Heart left ventricle (tissue), 16 donors: ENCODE measurements at regions not wholly inside any gene's neighbourhood (a gene's known extent, or its start where the extent isn't known, plus 50 kb on each side); places are given as distances from the start of the nearest gene placed in this dataset.

Source experiments
- ATAC-seq, 4 donors: fragments of 200-7000 bp; cut with Tn5 transposase; one replicate each; pipeline ENCODE4 v1.9.1; 2020 to 2022; ENCODE audit warnings: moderate library complexity in 4 of 4, mild to moderate bottlenecking in 3 of 4, moderate number of reproducible peaks in 1 of 4
- DNase-seq, 5 donors: peaks; one replicate each; pipeline ENCODE4 v3.0.0-alpha.2; 2020
- H3K27ac ChIP-seq, 12 donors: fragments of 200-600 bp; sonication (generic) in 4 of 12; one replicate each; pipeline versions ENCODE4 v1.5.0 to v1.8.0; 2016 to 2022; ENCODE audit warnings: mild to moderate bottlenecking in 2 of 12
- H3K27me3 ChIP-seq, 9 donors: fragments of 200-600 bp; sonication (generic) in 2 of 9; one replicate each; pipeline versions ENCODE4 v1.5.1 to v1.8.0; 2016 to 2022; ENCODE audit warnings: mild to moderate bottlenecking in 3 of 9
- H3K36me3 ChIP-seq, 9 donors: fragments of 200-600 bp; sonication (generic) in 2 of 9; one replicate each; pipeline versions ENCODE4 v1.5.0 to v1.8.0; 2018 to 2022; ENCODE audit warnings: mild to moderate bottlenecking in 2 of 9
- H3K4me1 ChIP-seq, 12 donors: fragments of 200-600 bp; sonication (generic) in 4 of 12; one replicate each; pipeline versions ENCODE4 v1.5.0 to v1.8.0; 2016 to 2022; ENCODE audit warnings: mild to moderate bottlenecking in 3 of 12
- H3K4me3 ChIP-seq, 12 donors: fragments of 200-600 bp; sonication (generic) in 4 of 12; one replicate each; pipeline versions ENCODE4 v1.5.0 to v1.8.0; 2017 to 2022; ENCODE audit warnings: mild to moderate bottlenecking in 9 of 12, moderate library complexity in 4 of 12
- H3K9me3 ChIP-seq, 12 donors: fragments of 200-600 bp; sonication (generic) in 4 of 12; one replicate each; pipeline versions ENCODE4 v1.5.0 to v1.8.0; 2016 to 2022; ENCODE audit warnings: mild to moderate bottlenecking in 1 of 12
- CTCF ChIP-seq, 12 donors: fragments of 200-600 bp; sonication (generic) in 4 of 12; IDR thresholded peaks; one replicate each; pipeline versions ENCODE4 v1.5.0 to v1.8.0; 2018 to 2022; ENCODE audit warnings: antibody characterized with exemption in 12 of 12, mild to moderate bottlenecking in 5 of 12
- POLR2A ChIP-seq, 2 donors: fragments of 450-650 bp; IDR thresholded peaks; one replicate each; pipeline ENCODE4 v1.6.1; 2017; ENCODE audit warnings: antibody characterized with exemption in 2 of 2, mild to moderate bottlenecking in 2 of 2, moderate library complexity in 2 of 2
- WGBS, 4 donors: extraction: QIAGEN DNeasy Blood & Tissue Kit in 2 of 4; methylation state at CpG; one replicate each; pipeline versions ENCODE4 v1.1.5 to v1.1.7; 2013 to 2018; 5-methylcytosine and 5-hydroxymethylcytosine counted together
- intact Hi-C, 10 donors: fragments of 100-400 bp; cut with DNase I; formaldehyde crosslinking; loops; one replicate each; pipeline versions ENCODE4 v1.11.1 to v1.14.2; 2022
- donor health status: ischemic (EF 13 %, LVEDD 7.1; RV severe dilation, severe dysfunction).
- donor health status: healthy with polysubstance abuse.
- donor health status: DM: no; HTN: yes; CAD: no.
- donor health status: DM: no; HTN: no; CAD: no.
- donor health status: ischemic (EF 25% LVEDD 6.9; RV normal size, moderate dysfunction).
- donor health status: ischemic (EF 25% LVEDD 5.7; RV mildly dilated, moderate dysfunction).
- donor health status: healthy.
- donor health status: DM: yes; HTN: yes; CAD: no.
- donor health status: ischemic (EF 35%, LVEDD 5.7; RV mildly dilated, moderate dysfunction).
- donor health status: nonischemic (EF 11% LVEDD 7.7; RV severe dilation, severe dysfunction).
- donor health status: DM: yes; HTN: yes; CAD: no.
- donor health status: PGD.
- donor health status: ischemic (EF 29% LVEDD 5.4; RV normal size, mild dysfunction).
- donor health status: nonischemic (EF 23%, LVEDD 6.1; RV moderate dilation, normal function).

- peaks cover 0 to 20% (median 3%) of the 10 kb centered on the region in 12 donors for H3K9me3 ChIP-seq
- H3K36me3 ChIP-seq: no peaks in the 10 kb centered on the region
- H3K27ac ChIP-seq: no peak overlapping the region
- no peaks in the 10 kb centered on the region for H3K27me3 ChIP-seq
- TF ChIP-seq CTCF (IDR thresholded peaks at IDR 0.05) (no peak), POLR2A (IDR thresholded peaks at IDR 0.05) (no peak)
- no peaks in the 10 kb centered on the region for H3K4me1 ChIP-seq
- no peak overlapping the region for H3K4me3 ChIP-seq
- DNase-seq (no peak), ATAC-seq (no peak)
- intact Hi-C loops: no loop called here
These were observed 690.2 kb upstream of the CHAC2 start for GRCh38 chr2:53077413-53077812.

- Histone ChIP-seq H3K27me3 (no peaks in the 10 kb centered on the region), H3K27ac (no peak overlapping the region), H3K4me3 (no peak overlapping the region), H3K36me3 (no peaks in the 10 kb centered on the region), H3K9me3 (peaks cover 0 to 10% (median 0%) of the 10 kb centered on the region in 12 donors), H3K4me1 (no peaks in the 10 kb centered on the region)
- 70 to 82% (median 74%) methylated on average over 1 of the region's 1 CpG for WGBS, 4 donors
- ATAC-seq: no peak
- TF ChIP-seq CTCF (IDR thresholded peaks at IDR 0.05) (no peak), POLR2A (IDR thresholded peaks at IDR 0.05) (no peak)
- peak in 1 of 5 donors; percentile 25 for DNase-seq
- intact Hi-C loops: no loop called here
These were observed 691.8 kb upstream of the CHAC2 start for GRCh38 chr2:53075760-53076159.

GRCh38 chr2:53067533-53067932, 700.1 kb upstream of the CHAC2 start:
- ATAC-seq (no peak), DNase-seq (no peak)
- Histone ChIP-seq H3K27me3 (no peaks in the 10 kb centered on the region), H3K4me3 (no peak overlapping the region), H3K36me3 (no peaks in the 10 kb centered on the region), H3K9me3 (no peaks in the 10 kb centered on the region), H3K4me1 (no peaks in the 10 kb centered on the region), H3K27ac (no peak overlapping the region)
- 22 to 48% (median 42%) methylated on average over 2 of the region's 2 CpGs for WGBS, 4 donors
- intact Hi-C loops: no loop called here
- TF ChIP-seq POLR2A (IDR thresholded peaks at IDR 0.05) (no peak), CTCF (IDR thresholded peaks at IDR 0.05) (no peak)

GRCh38 chr2:53067056-53067455, 700.5 kb upstream of the CHAC2 start:
- DNase-seq: no peak
- Histone ChIP-seq H3K27me3 (no peaks in the 10 kb centered on the region), H3K9me3 (no peaks in the 10 kb centered on the region), H3K4me1 (no peaks in the 10 kb centered on the region), H3K36me3 (no peaks in the 10 kb centered on the region), H3K27ac (no peak overlapping the region), H3K4me3 (no peak overlapping the region)
- WGBS, 4 donors: 35 to 48% (median 45%) methylated on average over 2 of the region's 2 CpGs
- no peak for ATAC-seq
- intact Hi-C loops: no loop called here
- TF ChIP-seq POLR2A (IDR thresholded peaks at IDR 0.05): no peak
- TF ChIP-seq CTCF (IDR thresholded peaks at IDR 0.05): no peak
